AG10803 (cell line): ENCODE measurements at regions not wholly inside any gene's neighbourhood (a gene's known extent, or its start where the extent isn't known, plus 50 kb on each side); places are given as distances from the start of the nearest gene placed in this dataset.

Experiments used
- DNase-seq: peaks from one replicate; pipeline ENCODE4 v3.0.0; 2010; ENCODE audit warnings: low read depth
- H3K4me3 ChIP-seq: 2 replicates; pipeline ENCODE4 v1.5.1; 2011; ENCODE audit warnings: mild to moderate bottlenecking, low read length, control low read depth
- TF ChIP-seq, protein P1 (sequence below): conservative IDR thresholded peaks from 2 replicates; pipeline ENCODE4 v1.5.1; 2011; ENCODE audit warnings: mild to moderate bottlenecking, low read length, control low read depth, inconsistent platforms

DNA sequence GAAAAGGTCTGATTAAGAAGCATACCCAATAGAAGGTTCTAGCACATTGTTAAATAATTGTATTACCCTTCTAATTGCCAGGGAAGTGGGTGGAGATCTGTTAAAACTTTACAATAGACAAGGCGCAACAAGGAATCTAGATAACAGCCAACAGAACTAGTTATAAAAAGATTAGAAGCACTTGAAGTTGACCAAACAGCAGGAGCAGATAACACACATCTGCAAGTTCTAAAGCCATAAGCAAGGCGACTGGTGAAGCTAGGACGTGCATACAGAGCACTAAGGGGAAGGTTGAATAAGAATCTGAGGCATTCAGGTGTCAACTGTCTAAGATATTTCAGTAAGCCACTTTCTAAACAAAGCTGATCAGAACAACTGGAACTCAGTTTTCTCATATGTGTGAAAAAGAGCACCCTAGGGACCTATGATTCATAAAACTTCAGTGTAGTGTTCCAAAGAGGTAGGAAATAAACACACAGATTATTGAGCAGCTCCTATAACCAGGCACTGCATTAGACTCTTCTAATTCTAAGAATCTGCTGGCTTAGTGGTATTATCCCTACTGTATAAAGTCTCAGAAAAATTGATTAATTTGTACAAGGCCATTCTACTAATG, 111.2 kb downstream of the SAMD9 start:
- no peak overlapping the region for H3K4me3 ChIP-seq
- no peak for DNase-seq
- TF ChIP-seq, protein P1, sequence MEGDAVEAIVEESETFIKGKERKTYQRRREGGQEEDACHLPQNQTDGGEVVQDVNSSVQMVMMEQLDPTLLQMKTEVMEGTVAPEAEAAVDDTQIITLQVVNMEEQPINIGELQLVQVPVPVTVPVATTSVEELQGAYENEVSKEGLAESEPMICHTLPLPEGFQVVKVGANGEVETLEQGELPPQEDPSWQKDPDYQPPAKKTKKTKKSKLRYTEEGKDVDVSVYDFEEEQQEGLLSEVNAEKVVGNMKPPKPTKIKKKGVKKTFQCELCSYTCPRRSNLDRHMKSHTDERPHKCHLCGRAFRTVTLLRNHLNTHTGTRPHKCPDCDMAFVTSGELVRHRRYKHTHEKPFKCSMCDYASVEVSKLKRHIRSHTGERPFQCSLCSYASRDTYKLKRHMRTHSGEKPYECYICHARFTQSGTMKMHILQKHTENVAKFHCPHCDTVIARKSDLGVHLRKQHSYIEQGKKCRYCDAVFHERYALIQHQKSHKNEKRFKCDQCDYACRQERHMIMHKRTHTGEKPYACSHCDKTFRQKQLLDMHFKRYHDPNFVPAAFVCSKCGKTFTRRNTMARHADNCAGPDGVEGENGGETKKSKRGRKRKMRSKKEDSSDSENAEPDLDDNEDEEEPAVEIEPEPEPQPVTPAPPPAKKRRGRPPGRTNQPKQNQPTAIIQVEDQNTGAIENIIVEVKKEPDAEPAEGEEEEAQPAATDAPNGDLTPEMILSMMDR = no peak

DNA sequence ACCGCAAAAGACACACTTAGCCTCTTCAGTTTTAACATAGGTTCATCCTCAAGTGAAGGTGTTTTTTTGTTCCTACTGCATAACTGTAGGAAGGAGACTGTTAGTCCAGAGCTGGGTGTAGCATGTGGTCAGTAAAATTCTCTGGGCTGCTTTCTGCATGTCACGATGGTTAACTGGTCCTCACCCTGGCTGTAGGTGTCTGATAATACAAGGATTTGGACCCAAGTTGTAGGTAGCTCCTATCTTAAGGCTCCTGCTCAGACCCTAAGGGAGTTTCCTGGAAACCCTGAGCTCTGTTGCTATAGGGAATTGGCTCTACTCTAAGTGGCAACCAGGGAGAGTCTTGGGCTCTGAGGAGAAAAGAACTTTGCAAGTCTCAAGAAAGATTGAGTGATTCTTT, 112.9 kb downstream of the SAMD9 start:
- no peak for DNase-seq
- TF ChIP-seq, protein P1 = no peak
- H3K4me3 ChIP-seq = no peak overlapping the region

DNA sequence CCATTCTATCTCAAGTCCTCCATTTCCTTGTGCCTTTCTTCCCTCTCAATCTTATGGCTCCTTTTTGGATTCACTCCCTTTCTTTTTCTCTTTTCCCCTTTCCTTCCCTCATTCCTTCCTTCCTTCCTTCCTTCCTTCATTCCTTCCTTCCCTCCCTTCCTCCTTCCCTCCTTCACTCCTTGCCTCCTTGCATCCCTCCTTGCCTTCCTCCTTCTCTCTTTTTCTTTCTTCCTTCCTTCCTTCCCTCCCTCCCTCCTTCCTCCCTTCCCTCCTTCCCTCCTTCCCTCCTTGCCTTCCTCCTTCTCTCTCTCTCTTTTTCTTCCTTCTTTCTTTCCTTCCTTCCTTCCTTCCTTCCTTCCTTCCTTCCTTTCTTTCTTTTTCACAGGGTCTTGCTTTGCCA, 120.1 kb downstream of the SAMD9 start:
- TF ChIP-seq, protein P1 = no peak
- DNase-seq = no peak
- H3K4me3 ChIP-seq = no peak overlapping the region

DNA sequence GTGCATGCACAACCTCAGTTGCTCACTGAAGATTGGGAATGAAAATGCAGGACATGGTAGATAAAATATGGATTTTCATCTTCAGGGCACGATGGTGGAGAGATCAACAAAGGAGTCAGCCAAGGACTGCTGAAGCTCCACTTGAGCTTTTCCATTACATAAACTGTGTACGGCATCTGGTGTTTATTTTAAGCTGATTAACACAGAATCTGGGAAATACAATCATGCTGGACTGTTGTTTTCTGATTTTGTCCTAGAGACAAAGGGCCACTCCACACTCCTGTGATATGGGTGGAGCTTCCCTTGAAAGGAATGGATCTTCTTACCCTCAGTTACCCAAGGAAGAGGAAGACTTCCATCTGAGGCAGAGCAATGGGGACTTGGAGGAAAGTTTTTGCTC, 120.6 kb downstream of the SAMD9 start:
- TF ChIP-seq, protein P1 = no peak
- DNase-seq = no peak
- no peak overlapping the region for H3K4me3 ChIP-seq

DNA sequence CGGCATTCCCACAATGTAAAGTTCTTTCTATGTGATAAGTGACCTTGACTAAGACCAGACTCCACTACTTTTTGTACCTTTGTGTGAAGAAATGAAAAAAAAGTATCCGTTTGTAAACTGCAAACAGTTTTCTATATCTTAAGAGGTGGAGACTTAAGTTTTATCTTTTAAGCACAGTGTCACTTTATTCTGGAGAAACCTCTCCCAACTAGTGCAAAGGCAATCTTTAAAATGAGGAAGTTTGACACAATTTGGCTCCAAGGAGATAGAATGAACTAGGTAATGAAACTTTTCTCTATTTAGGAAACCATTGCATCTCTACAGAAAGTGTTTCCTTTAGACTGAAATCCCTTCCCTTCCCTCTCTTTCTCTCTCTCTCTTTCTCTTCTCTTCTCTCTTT, 122.9 kb downstream of the SAMD9 start:
- TF ChIP-seq, protein P1 = no peak
- DNase-seq = no peak
- no peak overlapping the region for H3K4me3 ChIP-seq

DNA sequence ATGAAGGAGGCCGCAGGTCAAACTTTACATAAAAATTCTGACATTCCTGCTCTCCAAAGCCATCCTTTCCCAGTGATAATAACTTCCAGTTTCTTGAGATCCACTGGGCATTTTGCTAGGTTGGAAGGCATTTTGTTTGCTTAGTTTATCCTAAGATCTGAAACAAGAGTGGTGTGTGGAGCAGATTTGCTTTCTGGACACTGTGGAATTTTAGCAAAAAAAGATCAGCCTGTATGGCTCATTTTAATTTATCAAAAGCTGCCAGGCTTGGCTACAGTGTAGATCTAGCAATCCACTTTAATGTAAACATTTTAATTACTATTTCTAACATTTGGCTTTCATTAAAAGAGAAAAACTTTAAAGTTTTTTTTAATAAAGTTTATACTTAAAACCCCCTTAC, 124.8 kb downstream of the SAMD9 start:
- no peak for DNase-seq
- H3K4me3 ChIP-seq = no peak overlapping the region
- TF ChIP-seq, protein P1 = no peak

DNA sequence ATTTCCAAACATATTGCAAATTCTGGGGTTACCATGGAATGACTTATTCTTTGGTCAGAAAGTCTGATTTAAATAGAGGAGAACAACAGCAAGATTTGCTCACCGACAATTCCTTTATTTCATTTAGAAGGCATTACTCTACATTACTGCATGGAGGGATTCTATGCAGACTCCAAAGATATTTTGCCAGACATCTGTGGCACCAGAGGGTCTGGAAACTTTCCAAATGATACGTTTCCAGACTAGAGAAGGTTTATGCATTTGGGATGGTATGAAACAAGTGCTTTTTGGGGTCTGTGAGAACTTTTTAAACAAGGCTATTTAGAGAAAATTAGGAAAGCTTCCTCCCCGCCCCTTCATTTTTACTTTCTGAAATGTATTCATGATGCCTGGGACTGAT, 125.3 kb downstream of the SAMD9 start:
- TF ChIP-seq, protein P1 = no peak
- no peak overlapping the region for H3K4me3 ChIP-seq
- no peak for DNase-seq
